Keratinocyte (primary cell): ENCODE measurements at regions not wholly inside any gene's neighbourhood (a gene's known extent, or its start where the extent isn't known, plus 50 kb on each side); places are given as distances from the start of the nearest gene placed in this dataset.

Experiments used
- DNase-seq: peaks from one replicate; pipeline ENCODE4 v3.0.0-alpha.2; 2011; ENCODE audit warnings: low read depth, missing footprints, low spot score
- FAIRE-seq: peaks from 2 replicates; lab custom pipeline; 2011; peaks lifted over from hg19 to GRCh38; lab: Jason Lieb, UNC
- H2AFZ ChIP-seq: 2 replicates; pipeline ENCODE4 v1.6.0; 2012; ENCODE audit warnings: low read length, control low read depth, inconsistent platforms; ENCODE audit not compliant: control insufficient read depth
- H3K27ac ChIP-seq: 2 replicates; pipeline ENCODE4 v1.5.1; 2011; ENCODE audit warnings: low read length; ENCODE audit not compliant: control insufficient read depth, insufficient read depth
- H3K27me3 ChIP-seq: 3 replicates; pipeline ENCODE4 v1.6.0; 2011; ENCODE audit warnings: low read length; ENCODE audit not compliant: control insufficient read depth, insufficient read depth; ENCODE audit errors: extremely low read depth
- H3K36me3 ChIP-seq, 2 experiments: 2 replicates in 1 of 2; 3 replicates in 1 of 2; pipeline ENCODE4 v1.5.1; 2011; ENCODE audit warnings: low read length in 2 of 2, mild to moderate bottlenecking in 1 of 2; ENCODE audit not compliant: control insufficient read depth in 2 of 2, insufficient read depth in 2 of 2; ENCODE audit errors: extremely low read depth in 1 of 2
- H3K4me1 ChIP-seq: 3 replicates; pipeline ENCODE4 v1.5.1; 2011; ENCODE audit warnings: low read length; ENCODE audit not compliant: control insufficient read depth, insufficient read depth; ENCODE audit errors: extremely low read depth
- H3K4me2 ChIP-seq: 3 replicates; pipeline ENCODE4 v1.6.0; 2011; ENCODE audit warnings: low read depth, low read length; ENCODE audit not compliant: control insufficient read depth, insufficient read depth; ENCODE audit errors: extremely low read depth
- H3K4me3 ChIP-seq, 3 experiments: fragments of 200-600 bp in 1 of 3; sonication (generic) in 1 of 3; 2 replicates in 2 of 3; 3 replicates in 1 of 3; pipeline ENCODE4 v1.5.1; 2011 to 2016; ENCODE audit warnings: low read length in 3 of 3, mild to moderate bottlenecking in 3 of 3, control low read depth in 2 of 3, inconsistent platforms in 1 of 3, low read depth in 1 of 3, mixed read lengths in 1 of 3, mixed run types in 1 of 3, moderate library complexity in 1 of 3; ENCODE audit not compliant: control insufficient read depth in 2 of 3, insufficient read depth in 2 of 3; ENCODE audit errors: extremely low read depth in 1 of 3
- H3K79me2 ChIP-seq: 2 replicates; pipeline ENCODE4 v1.6.0; 2012; ENCODE audit warnings: low read length; ENCODE audit not compliant: control insufficient read depth, insufficient read depth
- H3K9ac ChIP-seq: 3 replicates; pipeline ENCODE4 v1.6.0; 2011; ENCODE audit warnings: low read length; ENCODE audit not compliant: control insufficient read depth, insufficient read depth; ENCODE audit errors: extremely low read depth
- H3K9me1 ChIP-seq: 3 replicates; pipeline ENCODE4 v1.6.0; 2011; ENCODE audit warnings: low read length; ENCODE audit not compliant: control insufficient read depth, insufficient read depth; ENCODE audit errors: extremely low read depth
- H3K9me3 ChIP-seq: 2 replicates; pipeline ENCODE4 v1.5.1; 2012; ENCODE audit warnings: low read depth, low read length; ENCODE audit not compliant: control insufficient read depth
- H4K20me1 ChIP-seq: 3 replicates; pipeline ENCODE4 v1.6.0; 2011; ENCODE audit warnings: low read length; ENCODE audit not compliant: control insufficient read depth, insufficient read depth; ENCODE audit errors: extremely low read depth
- CTCF ChIP-seq, 3 experiments: IDR thresholded peaks in 1 of 3; conservative IDR thresholded peaks in 1 of 3; optimal IDR thresholded peaks in 1 of 3; 2 replicates in 2 of 3; 3 replicates in 1 of 3; pipeline versions ENCODE3 to v1.5.1; 2011; ENCODE audit warnings: low read length in 3 of 3, mild to moderate bottlenecking in 3 of 3, moderate library complexity in 2 of 3, control low read depth in 1 of 3, inconsistent platforms in 1 of 3; ENCODE audit not compliant: insufficient read depth in 2 of 3; ENCODE audit errors: extremely low read depth in 1 of 3
- EZH2 ChIP-seq: IDR thresholded peaks from one replicate; pipeline ENCODE4 v1.6.1; 2012; ENCODE audit warnings: inconsistent platforms, mild to moderate bottlenecking, low read length, moderate library complexity
- dilution Hi-C: fragments of 300-500 bp; cut with MboI; formaldehyde crosslinking; loops from one replicate; pipeline ENCODE4 v1.7.0; 2020; ENCODE audit warnings: low sequenced_read_pairs; ENCODE audit not compliant: extremely low pct_ligation_motif_present

GRCh38 chr21:43308815-43309283, 118.1 kb downstream of the SIK1 start:
- Histone ChIP-seq H3K4me3 (no peak overlapping the region), H3K36me3 (no peaks in the 10 kb centered on the region), H3K9me3 (no peaks in the 10 kb centered on the region), H3K9me1 (no peaks in the 10 kb centered on the region), H3K79me2 (no peaks in the 10 kb centered on the region), H2AFZ (no peak overlapping the region), H4K20me1 (no peaks in the 10 kb centered on the region), H3K4me1 (peaks cover 30% of the 10 kb centered on the region), H3K4me2 (no peak overlapping the region), H3K27ac (no peak overlapping the region), H3K27me3 (no peaks in the 10 kb centered on the region), H3K9ac (no peak overlapping the region)
- DNase-seq (no peak), FAIRE-seq (no peak)
- dilution Hi-C loops, result no loop called here
- TF ChIP-seq CTCF (optimal IDR thresholded peaks at IDR 0.05 in 1 of 3, IDR thresholded peaks at IDR 0.05 in 1 of 3, conservative IDR thresholded peaks at IDR 0.05 in 1 of 3; ENCODE audit: extremely low read depth in 1 of 3, insufficient read depth in 2 of 3, low read length in 3 of 3) (no peak), EZH2 (no peak)

GRCh38 chr21:43308101-43308814, 118.7 kb downstream of the SIK1 start:
- H3K79me2 ChIP-seq, result no peaks in the 10 kb centered on the region
- H3K27ac ChIP-seq, result no peak overlapping the region
- no peaks in the 10 kb centered on the region for H3K36me3 ChIP-seq
- TF ChIP-seq CTCF (optimal IDR thresholded peaks at IDR 0.05 in 1 of 3, IDR thresholded peaks at IDR 0.05 in 1 of 3, conservative IDR thresholded peaks at IDR 0.05 in 1 of 3; ENCODE audit: extremely low read depth in 1 of 3, insufficient read depth in 2 of 3, low read length in 3 of 3), result no peak
- no peak for TF ChIP-seq EZH2
- no peak overlapping the region for H3K4me3 ChIP-seq
- no peak for DNase-seq
- peaks cover 35% of the 10 kb centered on the region for H3K4me1 ChIP-seq
- no peaks in the 10 kb centered on the region for H3K9me3 ChIP-seq
- no peak overlapping the region for H3K9ac ChIP-seq
- no peaks in the 10 kb centered on the region for H3K9me1 ChIP-seq
- no peak for FAIRE-seq
- dilution Hi-C loops, result no loop called here
- H3K4me2 ChIP-seq, result no peak overlapping the region
- H3K27me3 ChIP-seq, result no peaks in the 10 kb centered on the region
- H2AFZ ChIP-seq, result no peak overlapping the region
- H4K20me1 ChIP-seq, result no peaks in the 10 kb centered on the region
